NOMO-1 treated with dmso at 0.1 percent for 144 hours (cell line): ENCODE measurements at regions not wholly inside any gene's neighbourhood (a gene's known extent, or its start where the extent isn't known, plus 50 kb on each side); places are given as distances from the start of the nearest gene placed in this dataset.

Experiments
- DNase-seq: peaks from one replicate; lab custom pipeline; 2025; ENCODE audit not compliant: unreplicated experiment; lab: John Stamatoyannopoulos, UW

DNA sequence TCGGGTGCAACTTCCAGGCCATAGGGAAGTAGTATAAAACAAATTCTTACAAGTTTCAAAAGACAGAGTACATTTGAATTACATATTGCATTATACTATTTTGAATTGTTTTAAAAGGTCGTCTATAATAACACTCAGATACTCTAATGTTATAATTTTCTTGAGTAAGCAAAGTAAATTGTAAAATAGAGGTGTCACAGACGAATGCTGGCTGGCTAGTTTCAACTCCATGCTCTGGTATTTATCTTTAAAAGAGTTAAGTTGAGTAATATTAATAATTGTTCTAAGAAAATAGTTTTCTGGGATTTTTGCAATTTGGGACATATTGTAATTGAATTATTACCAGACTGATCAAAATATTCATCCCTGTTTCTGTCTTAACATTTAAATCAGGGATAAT is 764.9 kb downstream of the TECRL start:
- DNase-seq = no peak

GRCh38 chr4:63637270-63637669 is 772.0 kb downstream of the TECRL start:
- DNase-seq = no peak

- no peak for DNase-seq
These were observed 776.4 kb downstream of the TECRL start for GRCh38 chr4:63632858-63633257.

- no peak for DNase-seq
These were observed 789.0 kb downstream of the TECRL start for GRCh38 chr4:63620271-63620670.

DNA sequence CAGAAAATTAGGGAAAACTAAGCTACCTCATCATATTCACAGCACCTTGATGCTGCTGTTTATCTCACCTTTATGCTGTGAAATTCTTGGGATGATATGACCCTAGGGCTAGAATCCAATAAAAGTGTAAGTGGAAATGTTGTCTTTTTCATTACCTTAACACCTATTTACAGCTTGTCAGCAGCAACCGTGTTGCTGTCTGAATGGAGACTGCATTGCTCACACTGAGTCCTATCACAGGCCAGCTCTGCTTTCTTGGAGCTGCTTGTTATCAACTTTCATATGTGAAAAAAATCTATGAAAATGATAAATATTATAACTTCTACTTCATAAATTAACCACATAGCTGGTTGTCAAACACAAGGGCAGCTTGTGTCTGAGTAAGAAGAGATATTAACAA is 789.5 kb downstream of the TECRL start:
- no peak for DNase-seq

- no peak for DNase-seq
These were observed 790.1 kb downstream of the TECRL start for GRCh38 chr4:63618883-63619718.

- DNase-seq = no peak
These were observed 801.9 kb downstream of the TECRL start for GRCh38 chr4:63607169-63607872.

DNA sequence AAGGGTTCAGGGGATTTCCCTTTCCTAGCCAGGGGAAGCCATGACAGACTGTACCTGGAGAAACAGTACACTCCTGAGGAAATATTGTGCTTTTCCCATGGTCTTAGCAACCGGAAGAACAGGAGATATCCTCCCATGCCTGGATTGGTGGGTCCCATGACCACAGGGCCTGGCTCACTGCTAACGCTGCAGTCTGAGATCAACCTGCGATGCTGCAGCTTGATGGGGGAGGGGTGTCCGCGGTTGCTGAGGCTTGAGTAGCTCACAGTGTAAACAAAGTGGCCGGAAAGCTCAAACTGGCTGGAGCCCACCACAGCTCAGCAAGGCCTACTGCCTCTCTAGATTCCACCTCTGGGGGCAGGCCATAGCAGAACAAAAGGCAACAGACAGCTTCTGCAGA is 819.5 kb downstream of the TECRL start:
- no peak for DNase-seq

DNA sequence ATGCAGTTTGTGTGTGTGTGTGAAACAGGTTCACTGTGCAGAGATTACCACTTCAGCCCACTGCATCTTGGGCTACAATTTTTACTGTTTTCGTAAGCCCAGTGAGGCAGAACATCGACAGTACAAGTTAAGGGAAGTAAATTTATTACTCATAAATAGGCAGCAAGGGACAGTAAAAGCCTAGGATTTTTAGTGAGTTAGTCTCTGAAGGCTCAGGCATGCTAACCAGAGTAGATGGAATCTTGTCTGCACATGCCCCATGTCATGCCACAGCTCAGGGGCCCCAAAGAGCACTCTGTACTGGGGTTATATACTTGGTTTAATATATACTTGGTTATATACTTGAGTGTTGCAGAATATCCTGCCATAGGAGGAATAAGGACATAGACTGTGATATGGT is 825.7 kb downstream of the TECRL start:
- DNase-seq = no peak

DNA sequence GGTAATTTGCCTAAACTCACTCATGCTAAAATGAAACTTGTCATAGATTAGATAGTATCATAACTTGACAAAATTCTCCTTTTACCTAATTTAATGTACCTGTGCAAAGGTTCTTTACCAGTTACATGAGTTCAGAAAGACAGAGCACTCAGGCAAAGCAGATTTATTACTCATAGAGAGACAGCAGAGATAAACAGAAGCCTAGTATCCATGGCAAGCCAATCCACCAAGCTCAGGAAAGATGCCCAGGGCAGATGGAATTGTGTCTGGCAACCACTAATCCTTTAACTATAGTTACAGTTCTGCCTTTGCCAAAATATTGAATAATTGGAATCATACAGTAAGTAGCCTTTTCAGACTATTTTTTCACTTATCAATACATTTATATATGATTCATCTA is 826.2 kb downstream of the TECRL start:
- DNase-seq = no peak

- peak; percentile 10 for DNase-seq
These were observed 828.3 kb downstream of the TECRL start for GRCh38 chr4:63580796-63581475.

DNA sequence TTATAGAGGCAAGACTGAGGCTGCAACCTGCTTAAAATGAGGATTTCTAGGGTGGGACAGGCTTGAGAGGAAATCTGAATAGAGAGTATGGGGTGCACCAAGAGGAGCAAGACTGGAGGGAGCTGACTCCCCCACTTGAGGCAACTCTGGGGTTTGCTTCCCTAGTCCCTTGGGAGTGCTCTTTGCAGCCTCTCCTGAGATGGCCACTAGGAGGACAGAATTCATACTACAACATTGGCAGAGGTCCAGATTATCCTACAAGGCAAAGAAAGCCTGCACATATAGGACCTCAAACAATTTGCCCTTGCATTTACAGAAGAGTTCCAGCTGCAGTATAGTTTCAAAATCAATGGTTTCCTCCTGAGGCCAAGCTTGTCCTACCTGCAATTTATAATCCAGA is 830.9 kb downstream of the TECRL start:
- DNase-seq = no peak

DNA sequence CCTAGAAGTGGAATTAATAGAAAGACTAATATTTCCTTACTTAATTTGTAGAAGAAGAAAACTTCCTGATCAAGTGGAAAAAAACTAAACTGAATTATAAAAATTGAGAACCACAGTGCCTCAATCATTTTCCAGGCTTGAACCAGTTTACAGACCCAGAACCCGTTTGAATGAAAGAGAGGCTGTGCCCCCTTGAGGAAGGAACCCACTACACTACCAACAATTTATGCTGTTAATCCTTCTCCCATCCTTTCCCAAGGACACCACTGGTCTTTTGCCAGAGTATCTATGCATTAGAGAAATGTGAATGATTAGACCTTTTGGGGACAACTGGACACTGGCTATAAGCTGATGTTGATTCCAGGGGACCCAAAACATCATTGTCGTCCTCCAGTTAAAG is 842.6 kb downstream of the TECRL start:
- no peak for DNase-seq

DNA sequence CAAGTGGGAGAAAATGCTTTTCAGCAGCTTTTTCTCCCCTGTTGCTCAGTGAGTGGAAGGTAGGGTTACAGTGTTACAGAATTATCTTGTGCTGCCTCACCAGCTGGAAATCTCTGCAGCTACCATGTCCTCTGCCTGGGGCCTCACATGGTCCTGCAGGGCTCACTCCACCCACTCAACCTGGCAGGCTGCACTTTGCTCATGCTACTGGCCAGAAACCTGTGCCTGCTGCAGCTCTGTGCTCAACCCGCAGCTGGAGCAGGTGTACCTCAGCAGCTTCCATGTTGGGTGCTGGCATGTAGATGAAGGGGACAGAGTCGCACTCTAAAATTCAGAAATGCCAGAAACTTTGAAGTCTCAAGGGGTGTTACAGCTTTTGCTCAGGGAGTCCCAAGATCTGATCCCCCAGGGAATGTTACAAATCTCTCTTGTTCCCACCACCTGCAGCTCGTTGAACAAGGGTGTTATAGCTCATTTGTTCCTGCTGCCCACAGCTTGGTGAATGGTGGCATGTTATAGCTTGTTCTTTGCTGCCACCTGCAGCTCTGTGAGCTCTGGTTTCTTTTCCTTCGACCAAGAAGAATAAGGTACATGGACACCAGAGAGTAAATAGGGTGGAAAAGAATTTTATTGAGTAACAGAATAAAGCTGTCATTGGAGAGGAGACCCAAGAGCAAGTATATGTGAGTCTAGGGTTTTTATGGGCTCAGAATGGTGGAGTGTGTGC is 845.8 kb downstream of the TECRL start:
- no peak for DNase-seq

- no peak for DNase-seq
These were observed 850.5 kb downstream of the TECRL start for GRCh38 chr4:63558709-63559108.

DNA sequence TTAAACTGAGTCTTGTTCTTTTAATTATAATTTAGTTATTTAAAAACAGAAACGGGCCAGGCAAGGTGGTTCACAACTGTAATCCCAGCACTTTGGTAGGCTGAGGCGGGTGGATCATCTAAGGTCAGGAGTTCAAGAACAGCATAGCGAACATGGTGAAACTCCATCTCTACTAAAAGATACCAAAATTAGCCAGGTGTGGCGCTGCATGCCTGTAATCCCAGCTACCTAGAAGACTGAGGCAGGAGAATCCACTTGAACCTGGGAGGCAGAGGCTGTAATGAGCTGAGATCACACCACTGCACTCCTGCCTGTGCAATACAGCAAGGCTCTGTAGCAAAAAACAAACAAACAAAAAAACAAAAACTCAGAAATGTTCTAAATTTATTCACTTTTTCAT is 852.9 kb downstream of the TECRL start:
- DNase-seq = no peak

DNA sequence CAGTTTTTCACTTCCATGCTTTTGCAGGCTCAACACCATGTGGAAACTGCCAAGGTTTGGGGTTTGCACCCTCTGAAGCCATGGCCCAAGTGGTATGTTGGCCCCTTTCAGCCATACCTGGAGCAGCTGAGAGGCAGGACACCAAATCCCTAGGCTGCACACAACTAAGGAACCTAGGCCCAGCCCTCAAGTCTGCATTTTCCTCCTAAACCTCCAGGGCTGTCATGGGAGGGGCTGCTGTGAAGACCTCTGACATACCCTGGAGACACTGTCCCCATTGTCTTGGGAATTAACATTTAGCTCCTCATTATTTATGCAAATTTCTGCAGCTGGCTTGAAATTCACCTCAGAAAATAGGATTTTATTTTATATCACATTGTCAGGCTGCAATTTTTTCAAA is 856.1 kb downstream of the TECRL start:
- no peak for DNase-seq

DNA sequence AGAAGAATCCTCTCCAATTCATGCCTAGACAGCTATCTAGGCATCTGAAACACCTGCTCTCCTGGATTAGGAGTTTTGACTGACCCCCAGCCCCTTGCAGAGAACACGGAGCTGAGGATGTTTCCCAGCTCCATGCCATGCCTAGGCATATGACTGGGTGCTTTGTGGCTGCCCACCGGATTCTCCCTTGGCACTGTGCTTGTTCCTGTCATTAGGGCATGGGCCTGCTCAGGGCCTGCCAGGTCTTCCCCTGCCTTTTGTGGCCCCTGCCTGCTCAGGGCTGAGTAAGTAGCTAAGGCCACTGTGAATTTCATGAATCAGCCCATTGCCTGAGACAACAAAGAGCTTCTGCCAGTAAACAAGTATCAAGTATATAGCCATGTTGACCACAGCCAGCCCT is 867.4 kb downstream of the TECRL start:
- no peak for DNase-seq

DNA sequence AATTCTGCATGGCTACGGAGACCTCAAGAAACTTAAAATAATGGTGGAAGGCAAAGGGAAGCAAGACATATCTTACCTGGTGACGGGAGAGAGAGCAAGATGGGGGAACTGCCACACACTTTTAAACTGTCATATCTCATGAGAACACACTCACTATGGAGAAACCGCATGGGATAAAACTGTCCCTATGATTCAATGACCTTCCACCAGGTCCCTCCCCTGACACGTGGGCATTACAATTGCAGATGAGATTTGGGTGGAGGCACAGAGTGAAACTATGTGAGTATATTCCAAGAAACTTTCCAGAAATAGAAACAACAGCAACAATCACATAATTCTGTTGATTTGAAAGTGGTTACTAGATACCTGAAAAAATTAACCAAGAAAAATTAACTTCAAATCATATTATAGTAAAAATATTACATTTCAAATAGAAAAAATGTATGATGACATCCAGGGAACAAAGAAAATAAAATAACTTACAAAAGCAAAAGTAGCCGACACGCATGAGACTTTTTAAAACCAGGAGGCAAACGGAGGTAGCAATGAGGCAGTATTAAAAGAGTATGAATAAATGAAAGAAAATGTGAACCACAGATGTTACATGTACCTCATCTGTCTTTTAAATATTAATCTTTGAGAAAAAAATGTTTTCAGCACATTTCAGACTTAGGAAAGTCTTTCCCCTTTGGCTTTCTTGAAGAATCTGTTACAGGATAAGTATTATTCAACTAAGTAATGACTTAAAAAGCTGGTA is 879.5 kb downstream of the TECRL start:
- DNase-seq = no peak

DNA sequence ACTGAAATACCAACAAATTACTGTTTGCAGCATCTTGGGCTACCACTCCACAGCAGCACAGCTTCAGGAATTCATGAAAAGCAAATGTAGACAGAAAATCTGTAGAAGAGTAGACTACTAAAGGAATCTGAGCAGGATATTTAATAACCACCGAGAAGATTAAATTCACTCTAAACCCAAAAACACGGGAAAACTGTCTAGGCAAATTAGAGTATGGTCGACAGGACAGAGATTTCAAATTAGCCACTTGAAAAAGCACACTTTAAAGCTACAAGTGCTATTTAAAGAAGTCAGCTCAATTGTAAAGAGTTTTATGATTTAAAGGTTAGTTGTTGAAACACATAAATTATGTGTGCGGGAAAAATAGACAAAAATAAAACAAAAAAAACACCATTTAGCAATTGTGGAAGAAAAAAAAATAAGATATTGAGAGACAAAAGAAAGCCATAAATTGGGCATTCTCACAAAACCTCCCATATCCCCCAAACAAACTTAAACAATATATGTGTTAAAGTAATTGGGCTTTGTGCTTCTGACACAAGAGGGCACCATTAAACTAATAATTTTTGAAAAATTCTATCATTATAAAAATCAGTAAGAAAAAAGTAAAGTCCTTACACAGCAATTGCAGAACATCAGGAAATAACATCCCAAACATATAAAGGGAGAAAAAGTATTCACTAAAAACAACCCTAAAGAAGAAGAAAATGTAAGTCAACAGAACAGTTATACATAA is 880.8 kb downstream of the TECRL start:
- no peak for DNase-seq
